NCI-H1417 (cell line): ENCODE measurements at regions not wholly inside any gene's neighbourhood (a gene's known extent, or its start where the extent isn't known, plus 50 kb on each side); places are given as distances from the start of the nearest gene placed in this dataset.

Source experiments
- DNase-seq, 3 experiments: peaks; one replicate each; lab custom pipeline; 2025; lab: John Stamatoyannopoulos, UW

DNA sequence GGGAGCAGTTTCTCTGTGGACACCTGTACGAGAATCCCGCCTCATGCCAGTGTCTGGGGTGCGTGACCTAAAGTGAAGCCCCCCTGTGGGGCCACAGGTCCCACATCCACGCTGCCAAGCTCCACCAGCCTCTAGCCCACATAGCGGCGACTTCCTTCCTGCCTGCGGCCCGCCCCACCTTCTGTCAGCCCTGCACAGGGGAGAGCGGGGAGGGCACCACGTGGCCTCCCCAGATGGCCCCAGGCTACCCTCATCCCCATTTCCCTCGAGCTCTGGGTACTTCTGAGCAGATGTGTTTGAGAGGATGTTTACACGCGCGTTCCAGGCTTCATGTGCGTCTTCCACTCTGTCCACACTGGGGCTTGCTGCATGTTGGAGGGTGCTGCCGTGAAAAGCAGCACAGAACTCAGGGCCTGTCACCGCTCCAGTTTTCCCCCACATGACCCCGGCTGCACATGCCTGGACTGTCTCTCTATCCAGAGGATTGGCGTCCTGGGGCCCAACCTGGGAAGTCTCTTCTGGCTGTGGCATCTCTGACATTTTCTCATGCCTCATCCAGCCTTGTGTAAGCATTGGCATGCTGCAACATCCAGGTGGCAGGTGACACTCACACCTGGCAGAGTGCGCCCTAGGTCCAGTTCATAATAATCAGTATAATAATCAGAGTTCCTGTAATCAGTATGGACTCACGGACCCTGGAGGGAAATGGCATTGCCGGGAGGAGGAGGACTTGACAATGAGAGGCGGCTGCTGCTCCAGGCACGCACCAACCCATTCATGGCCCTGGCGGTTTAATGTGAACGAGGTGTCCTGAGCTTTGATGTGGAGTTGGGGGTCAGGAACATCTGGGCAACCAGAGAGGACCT is 146.3 kb upstream of the TWIST2 start:
- peak in 2 of 3 experiments; percentile 4 to 63 for DNase-seq

DNA sequence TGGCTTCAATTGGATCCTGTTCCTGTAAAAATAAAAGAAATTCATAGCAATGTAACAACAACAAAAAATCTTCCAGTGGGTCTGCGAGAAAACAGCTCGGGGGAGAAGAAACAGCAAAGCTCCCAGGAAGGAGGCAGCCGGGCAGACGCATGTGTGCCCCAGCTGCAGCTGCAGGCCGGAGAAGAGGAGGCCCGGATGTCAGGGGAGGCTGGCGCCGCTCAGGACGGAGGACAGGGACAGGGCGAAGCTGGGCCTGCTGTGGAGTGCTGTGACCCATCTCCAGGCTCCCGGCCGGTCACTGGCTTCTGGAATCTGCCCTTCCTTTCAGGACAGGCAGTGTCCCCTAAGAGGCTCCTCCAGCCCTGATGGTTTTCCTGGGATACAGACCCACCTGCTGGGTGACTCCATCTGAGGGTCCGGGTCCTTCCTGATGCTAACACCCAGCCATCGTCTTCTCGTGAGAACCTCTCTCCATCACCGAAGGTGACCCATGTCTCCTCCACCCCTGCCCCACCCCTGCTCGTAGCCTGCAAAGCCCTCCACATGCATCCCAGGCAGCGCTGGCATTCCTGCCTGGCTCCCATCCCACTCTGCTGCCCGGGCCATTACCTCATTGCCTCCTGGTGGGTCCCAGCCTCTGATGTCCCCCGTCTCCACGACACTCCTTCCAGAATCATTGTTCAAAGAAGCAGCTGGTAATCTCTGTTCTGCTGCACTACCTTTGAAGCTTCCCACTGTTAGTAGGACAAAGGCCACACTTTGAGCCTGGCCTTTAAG is 145.4 kb upstream of the TWIST2 start:
- DNase-seq: no peak

DNA sequence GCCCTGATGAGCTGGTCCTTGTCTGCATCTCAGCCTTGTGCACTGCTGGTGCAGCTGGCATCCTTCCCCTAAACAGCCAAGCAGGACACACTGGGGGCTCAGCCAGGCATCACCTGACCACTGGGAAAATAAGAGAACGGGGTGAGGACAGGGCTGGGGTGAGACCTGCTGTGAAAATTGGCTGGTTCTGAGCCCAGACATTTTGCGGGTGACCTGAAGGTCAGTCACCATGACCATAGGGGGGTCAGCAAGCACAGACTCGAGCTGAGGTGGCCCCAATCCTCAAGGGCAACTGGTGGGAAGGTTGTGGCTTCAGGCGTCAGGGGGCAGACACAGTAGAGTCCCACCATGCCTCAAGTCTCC is 144.9 kb upstream of the TWIST2 start:
- no peak for DNase-seq

- DNase-seq: no peak
Measured at GRCh38 chr2:238703436-238703835, 144.4 kb upstream of the TWIST2 start.

DNA sequence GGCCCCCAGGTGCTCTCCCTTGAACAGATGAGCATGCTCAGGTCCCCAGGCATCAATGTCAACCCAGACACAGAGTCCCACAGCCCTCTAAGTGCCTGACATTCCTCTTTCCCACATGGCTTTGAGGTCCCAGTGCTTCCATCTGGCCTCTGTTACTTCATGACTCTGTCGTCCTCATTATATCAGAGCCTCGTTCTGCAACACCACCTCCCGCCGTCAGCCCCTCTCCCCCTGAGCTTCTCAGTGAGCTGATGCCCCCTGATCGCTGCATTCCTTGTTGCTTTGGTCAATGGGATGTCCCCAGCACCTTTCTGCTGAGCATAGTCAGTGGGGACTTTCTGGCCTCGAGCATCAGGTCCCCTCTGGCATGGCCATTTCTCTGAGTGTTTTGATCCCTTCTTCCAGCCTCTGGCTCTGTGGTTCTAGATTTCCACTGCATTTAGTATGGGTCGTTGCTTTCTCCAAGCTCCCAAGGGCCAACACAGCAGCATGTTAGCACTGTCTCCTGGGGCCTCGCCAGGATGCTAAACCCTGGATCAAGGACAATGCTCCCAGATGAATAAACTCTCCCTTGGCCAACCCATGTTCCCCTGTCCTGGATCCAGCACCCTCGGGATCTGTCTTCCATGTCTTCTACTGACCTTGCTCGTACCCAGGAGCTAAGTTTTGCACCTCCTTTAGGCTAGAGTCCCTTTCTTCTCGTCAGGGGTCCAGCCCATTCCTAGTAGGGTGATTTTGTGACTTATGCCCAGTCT is 143.2 kb upstream of the TWIST2 start:
- DNase-seq: no peak

DNA sequence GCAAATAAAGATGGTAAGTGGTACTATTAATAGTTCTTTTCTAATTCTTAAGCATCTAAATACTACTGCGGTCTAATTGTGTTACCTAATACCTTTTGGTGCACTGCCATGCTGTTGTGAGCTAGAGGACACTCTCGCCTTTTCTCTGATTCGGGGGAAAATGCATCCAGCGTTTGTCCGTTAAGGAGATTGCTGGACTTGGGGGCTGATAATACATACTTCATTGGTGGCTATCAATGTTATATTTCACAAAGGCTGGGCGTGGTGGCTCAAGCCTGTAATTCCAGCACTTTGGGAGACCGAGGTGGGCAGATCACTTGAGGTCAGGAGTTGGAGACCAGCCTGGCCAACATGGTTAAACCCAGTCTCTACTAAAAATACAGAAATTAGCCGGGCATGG is 141.7 kb upstream of the TWIST2 start:
- DNase-seq: no peak

GRCh38 chr2:238706673-238707072 is 141.2 kb upstream of the TWIST2 start:
- no peak for DNase-seq

GRCh38 chr2:238709325-238710025 is 138.4 kb upstream of the TWIST2 start:
- DNase-seq: no peak

GRCh38 chr2:238710032-238710735 is 137.7 kb upstream of the TWIST2 start:
- DNase-seq: no peak

DNA sequence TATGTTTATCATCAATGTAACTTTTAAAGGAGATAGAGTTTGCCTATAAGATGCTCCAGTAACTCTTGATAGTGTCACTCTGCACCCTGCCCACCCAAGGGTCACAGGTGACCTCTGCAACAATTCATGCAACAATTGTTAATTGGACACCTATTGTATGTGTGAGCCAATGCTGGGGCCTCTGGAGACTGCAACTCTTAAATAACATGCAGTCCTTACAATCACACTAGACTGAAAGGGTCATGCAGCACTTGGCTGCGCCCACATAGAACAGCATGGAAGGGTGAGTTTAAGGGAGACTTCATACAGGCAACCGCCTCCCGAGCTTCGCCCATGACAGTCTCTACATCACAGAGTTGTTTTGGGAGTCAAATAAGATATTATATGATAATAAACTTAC is 137.1 kb upstream of the TWIST2 start:
- DNase-seq: no peak

DNA sequence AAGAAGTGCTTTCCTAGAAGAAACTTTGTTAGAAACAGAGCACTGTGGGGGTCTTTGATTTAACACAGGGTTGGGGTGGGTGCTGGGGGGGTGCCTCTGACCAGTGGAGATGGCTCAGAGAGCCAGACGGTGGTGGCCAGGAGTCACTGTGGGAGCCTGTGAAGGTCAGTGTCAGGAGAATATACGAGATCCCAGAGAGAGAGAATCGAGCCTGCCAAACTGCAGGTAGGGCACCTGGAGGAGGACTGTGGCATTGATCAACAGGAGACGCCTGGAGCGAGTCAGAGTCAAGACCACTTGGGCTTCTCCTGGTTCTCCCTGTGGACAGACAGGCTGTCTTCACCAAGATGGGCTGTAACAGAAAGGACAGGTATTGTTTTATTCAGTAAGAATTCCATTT is 136.5 kb upstream of the TWIST2 start:
- DNase-seq: no peak

GRCh38 chr2:238712011-238712410 is 135.9 kb upstream of the TWIST2 start:
- no peak for DNase-seq

- DNase-seq: no peak
Measured at GRCh38 chr2:238713198-238713826, 134.6 kb upstream of the TWIST2 start.

GRCh38 chr2:238714038-238714528 is 133.8 kb upstream of the TWIST2 start:
- DNase-seq: no peak

GRCh38 chr2:238716171-238716570 is 131.7 kb upstream of the TWIST2 start:
- no peak for DNase-seq

GRCh38 chr2:238716585-238716984 is 131.3 kb upstream of the TWIST2 start:
- DNase-seq: no peak

DNA sequence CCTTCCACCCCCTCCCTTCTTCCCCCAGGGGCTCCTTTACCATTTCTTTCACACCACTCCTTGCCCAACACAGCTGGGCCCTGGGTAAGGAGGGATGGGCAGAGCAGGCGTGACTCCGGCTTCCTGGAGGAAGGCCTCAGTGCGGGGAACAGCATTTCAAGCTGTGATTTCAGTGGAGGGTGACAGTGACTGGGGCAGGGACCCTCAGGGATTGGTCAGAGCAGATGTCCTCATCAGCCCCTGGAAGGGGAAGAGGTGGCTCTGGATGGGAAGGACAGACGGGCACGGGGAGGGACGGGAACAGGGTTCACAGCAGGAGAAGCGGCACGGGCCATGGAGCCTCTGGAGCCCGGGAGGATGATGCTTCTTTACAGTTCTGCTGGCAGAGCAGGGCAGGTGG is 130.8 kb upstream of the TWIST2 start:
- DNase-seq: no peak

GRCh38 chr2:238719641-238720040 is 128.2 kb upstream of the TWIST2 start:
- DNase-seq: no peak

DNA sequence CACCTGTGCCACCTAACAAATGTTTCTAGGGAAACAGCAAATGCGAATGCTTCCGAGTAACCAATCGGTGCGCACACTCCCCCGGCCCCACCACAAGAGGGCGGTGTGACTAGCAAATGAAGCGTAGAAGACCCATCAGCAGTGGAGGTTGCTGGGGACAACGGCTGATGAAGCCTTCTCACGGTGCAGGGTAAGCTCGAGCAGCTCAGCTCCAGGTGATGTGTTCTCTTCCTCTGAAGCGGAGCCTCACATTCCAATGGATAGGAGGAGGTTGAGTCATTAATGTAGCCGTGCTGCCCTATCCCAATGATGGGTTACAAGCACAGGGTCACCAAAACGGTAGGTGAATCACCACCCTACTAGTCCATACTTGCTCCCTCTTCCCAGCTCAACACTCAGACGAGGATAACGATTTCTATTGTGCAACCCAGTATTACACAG is 127.6 kb upstream of the TWIST2 start:
- peak in 2 of 3 experiments; percentile 32 to 64 for DNase-seq

DNA sequence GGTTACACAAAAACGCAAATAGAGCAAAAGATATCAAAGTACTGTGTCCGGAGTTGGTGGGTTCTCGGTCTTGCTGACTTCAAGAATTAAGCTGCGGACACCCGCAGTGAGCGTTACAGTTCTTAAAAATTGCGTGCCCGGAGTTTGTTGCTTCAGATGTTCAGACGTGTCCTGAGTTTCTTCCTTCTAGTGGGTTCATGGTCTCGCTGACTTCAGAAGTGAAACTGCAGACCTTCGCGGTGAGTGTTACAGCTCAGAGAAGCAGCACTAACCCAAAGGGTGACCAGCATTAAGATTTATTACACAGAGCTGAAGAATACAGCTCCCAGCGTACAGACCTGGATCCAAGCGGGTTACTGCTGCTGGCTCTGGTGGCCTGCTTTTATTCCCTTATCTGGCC is 125.7 kb upstream of the TWIST2 start:
- no peak for DNase-seq

GRCh38 chr2:238722883-238723282 is 125.0 kb upstream of the TWIST2 start:
- no peak for DNase-seq
